OCI-LY7 (cell line): ENCODE measurements at regions not wholly inside any gene's neighbourhood (a gene's known extent, or its start where the extent isn't known, plus 50 kb on each side); places are given as distances from the start of the nearest gene placed in this dataset.
A peak's percentile ranks its signal among the peaks of the same experiment; 100 is the strongest.
"Not testable (repeated sequence)": the region's sequence is repeated elsewhere in the genome, so short reads cannot be mapped to it uniquely, and the experiment has no call there.

Experiments used
- BruUV-seq: library from RNA; stranded (reverse); fragments of 400-500 nt; replicated peaks from 2 replicates; lab custom pipeline; 2021; lab: Mats Ljungman, UMichigan
- CTCF ChIA-PET: fragments of 300-600 bp; sonication (Branson Sonifier 250); formaldehyde crosslinking; loops from one replicate; lab custom pipeline; 2022; ENCODE audit warnings: antibody characterized with exemption; ENCODE audit not compliant: unreplicated experiment; lab: Charles Lee
- POLR2A ChIA-PET: fragments of 300-600 bp; sonication (Branson Sonifier 250); formaldehyde crosslinking; loops from one replicate; lab custom pipeline; 2022; ENCODE audit warnings: antibody characterized with exemption; lab: Charles Lee
- DNase-seq: peaks from one replicate; pipeline ENCODE4 v3.0.0-alpha.2; 2015; ENCODE audit warnings: low spot score
- H2AFZ ChIP-seq: fragments of 200-600 bp; sonication (generic), shearing (Covaris generic); 2 replicates; pipeline ENCODE4 v1.6.1; 2014; ENCODE audit warnings: mild to moderate bottlenecking, antibody characterized with exemption, low read length, moderate library complexity
- H3K27ac ChIP-seq: fragments of 200-600 bp; sonication (generic); 2 replicates; pipeline ENCODE4 v1.5.1; 2014; ENCODE audit warnings: mixed run types, low read depth, mild to moderate bottlenecking, moderate library complexity, low read length, inconsistent platforms; ENCODE audit not compliant: poor library complexity, severe bottlenecking
- H3K36me3 ChIP-seq: fragments of 200-600 bp; sonication (generic); 2 replicates; pipeline ENCODE4 v1.6.1; 2014; ENCODE audit warnings: mild to moderate bottlenecking, antibody characterized with exemption, low read length, moderate library complexity, mixed read lengths; ENCODE audit not compliant: insufficient read depth
- H3K4me1 ChIP-seq: fragments of 200-600 bp; sonication (generic); 2 replicates; pipeline ENCODE4 v1.5.1; 2014; ENCODE audit warnings: mild to moderate bottlenecking, low read length; ENCODE audit not compliant: insufficient read depth, poor library complexity, severe bottlenecking
- H3K4me2 ChIP-seq: fragments of 200-600 bp; sonication (generic); 2 replicates; pipeline ENCODE4 v1.6.1; 2014; ENCODE audit warnings: mild to moderate bottlenecking, low read length
- H3K4me3 ChIP-seq: fragments of 200-600 bp; sonication (generic); 2 replicates; pipeline ENCODE4 v1.5.1; 2014; ENCODE audit warnings: mild to moderate bottlenecking, low read depth, low read length; ENCODE audit not compliant: poor library complexity, severe bottlenecking
- H3K79me2 ChIP-seq: fragments of 200-600 bp; sonication (generic); 2 replicates; pipeline ENCODE4 v1.6.1; 2016; ENCODE audit warnings: low read depth, mild to moderate bottlenecking, low read length, moderate library complexity, mixed read lengths; ENCODE audit not compliant: insufficient read depth
- H3K9me2 ChIP-seq: fragments of 200-600 bp; sonication (generic); 2 replicates; pipeline ENCODE4 v1.6.1; 2016; ENCODE audit warnings: mild to moderate bottlenecking, low read length, mixed read lengths; ENCODE audit not compliant: insufficient read depth
- H3K9me3 ChIP-seq: fragments of 200-600 bp; sonication (generic); 2 replicates; pipeline ENCODE4 v1.6.1; 2014; ENCODE audit warnings: mild to moderate bottlenecking, mixed run types, low read length, mixed read lengths
- H4K20me1 ChIP-seq: fragments of 200-600 bp; sonication (generic); 2 replicates; pipeline ENCODE4 v1.6.1; 2014; ENCODE audit warnings: mild to moderate bottlenecking, antibody characterized with exemption, low read length, moderate library complexity, mixed read lengths; ENCODE audit not compliant: insufficient read depth
- EZH2phosphoT487 ChIP-seq: fragments of 200-600 bp; sonication (generic); IDR thresholded peaks from 2 replicates; pipeline ENCODE4 v1.6.1; 2018; ENCODE audit warnings: low read depth, borderline replicate concordance, mild to moderate bottlenecking, mixed run types, antibody characterized with exemption, low read length, moderate library complexity, mixed read lengths
- intact Hi-C: fragments of 100-400 bp; cut with micrococcal nuclease; formaldehyde crosslinking; loops from one replicate; pipeline ENCODE4 v1.10.0; 2022; ENCODE audit not compliant: unreplicated experiment
- TF ChIP-seq, protein P1 (sequence below): fragments of 200-600 bp; sonication (generic); conservative IDR thresholded peaks from 2 replicates; pipeline ENCODE4 v1.5.1; 2014; ENCODE audit warnings: mild to moderate bottlenecking, antibody characterized with exemption, low read length, moderate library complexity, mixed read lengths

DNA sequence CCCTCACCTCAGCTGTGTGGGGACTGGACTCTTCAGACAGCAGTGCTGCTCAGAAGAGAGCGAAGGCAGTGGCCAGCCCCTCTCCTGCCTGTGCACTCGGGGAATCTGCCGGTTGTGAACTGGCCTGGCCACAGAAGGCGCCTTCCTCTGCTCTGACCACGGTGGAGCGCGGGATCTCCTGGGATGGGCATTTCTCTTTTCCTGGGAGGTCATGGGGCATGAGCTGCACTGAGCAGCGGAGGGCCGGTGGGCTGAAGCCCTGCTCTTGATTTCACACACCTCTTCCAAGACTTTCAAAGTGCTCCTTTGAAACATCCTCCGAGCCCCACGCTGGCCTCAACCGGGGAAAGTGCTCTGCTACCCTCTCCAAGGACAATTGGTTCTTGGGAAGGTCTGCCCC lies 125.6 kb upstream of the FAM20C start:
- no TSS peak for BruUV-seq
- H3K9me3 ChIP-seq, result no peaks in the 10 kb centered on the region
- no peak for TF ChIP-seq EZH2phosphoT487
- TF ChIP-seq, protein P1, sequence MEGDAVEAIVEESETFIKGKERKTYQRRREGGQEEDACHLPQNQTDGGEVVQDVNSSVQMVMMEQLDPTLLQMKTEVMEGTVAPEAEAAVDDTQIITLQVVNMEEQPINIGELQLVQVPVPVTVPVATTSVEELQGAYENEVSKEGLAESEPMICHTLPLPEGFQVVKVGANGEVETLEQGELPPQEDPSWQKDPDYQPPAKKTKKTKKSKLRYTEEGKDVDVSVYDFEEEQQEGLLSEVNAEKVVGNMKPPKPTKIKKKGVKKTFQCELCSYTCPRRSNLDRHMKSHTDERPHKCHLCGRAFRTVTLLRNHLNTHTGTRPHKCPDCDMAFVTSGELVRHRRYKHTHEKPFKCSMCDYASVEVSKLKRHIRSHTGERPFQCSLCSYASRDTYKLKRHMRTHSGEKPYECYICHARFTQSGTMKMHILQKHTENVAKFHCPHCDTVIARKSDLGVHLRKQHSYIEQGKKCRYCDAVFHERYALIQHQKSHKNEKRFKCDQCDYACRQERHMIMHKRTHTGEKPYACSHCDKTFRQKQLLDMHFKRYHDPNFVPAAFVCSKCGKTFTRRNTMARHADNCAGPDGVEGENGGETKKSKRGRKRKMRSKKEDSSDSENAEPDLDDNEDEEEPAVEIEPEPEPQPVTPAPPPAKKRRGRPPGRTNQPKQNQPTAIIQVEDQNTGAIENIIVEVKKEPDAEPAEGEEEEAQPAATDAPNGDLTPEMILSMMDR, result no peak
- H3K27ac ChIP-seq, result no peak overlapping the region
- H4K20me1 ChIP-seq, result no peaks in the 10 kb centered on the region
- H3K4me3 ChIP-seq, result no peak overlapping the region
- no peaks in the 10 kb centered on the region for H3K4me1 ChIP-seq
- POLR2A ChIA-PET, result no interaction called here
- H3K36me3 ChIP-seq, result no peaks in the 10 kb centered on the region
- CTCF ChIA-PET, result no interaction called here
- no peaks in the 10 kb centered on the region for H3K9me2 ChIP-seq
- no peaks in the 10 kb centered on the region for H3K79me2 ChIP-seq
- DNase-seq, result no peak
- intact Hi-C loops, result no loop called here
- H2AFZ ChIP-seq, result no peak overlapping the region
- H3K4me2 ChIP-seq, result no peak overlapping the region

DNA sequence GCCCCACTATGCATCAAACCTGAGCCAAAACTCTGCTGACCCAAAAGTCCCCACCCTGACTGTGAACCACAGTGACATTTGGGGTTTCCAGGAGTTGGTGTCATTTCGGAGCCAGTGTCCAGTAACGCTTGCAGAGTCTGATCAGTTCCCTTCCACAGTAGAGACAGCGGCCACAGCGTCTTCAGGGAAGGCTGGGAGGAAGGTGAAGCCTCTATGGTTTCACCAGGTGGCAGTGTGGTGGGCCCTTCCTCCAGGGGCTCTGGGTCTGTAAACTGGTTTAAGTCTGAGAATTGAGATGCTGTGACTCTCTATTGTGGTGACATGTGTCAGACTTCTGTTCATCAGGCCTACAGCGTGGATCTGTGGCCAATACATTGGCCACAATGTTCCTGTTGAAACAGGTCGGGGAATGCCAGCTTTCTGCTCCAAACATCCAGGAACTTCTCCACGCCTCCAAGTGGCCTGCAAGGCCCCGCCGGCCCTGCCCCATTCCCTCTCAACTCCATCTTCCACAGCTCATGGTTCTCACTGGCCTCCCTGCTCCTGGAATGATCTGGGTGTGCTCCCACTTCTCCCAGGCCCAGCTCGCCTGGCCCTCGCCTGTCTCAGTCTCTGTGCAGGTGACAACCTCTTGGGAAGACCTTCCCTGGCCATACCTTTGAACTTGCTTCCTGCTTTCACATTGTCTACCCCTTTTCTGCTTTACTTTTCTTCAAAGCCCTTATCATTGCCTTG lies 124.5 kb upstream of the FAM20C start:
- H3K9me2 ChIP-seq, result no peaks in the 10 kb centered on the region
- CTCF ChIA-PET, result no interaction called here
- no peaks in the 10 kb centered on the region for H3K4me1 ChIP-seq
- H3K9me3 ChIP-seq, result no peaks in the 10 kb centered on the region
- intact Hi-C loops, result no loop called here
- POLR2A ChIA-PET, result no interaction called here
- DNase-seq, result no peak
- H4K20me1 ChIP-seq, result no peaks in the 10 kb centered on the region
- H3K27ac ChIP-seq, result no peak overlapping the region
- H3K4me2 ChIP-seq, result no peak overlapping the region
- H3K79me2 ChIP-seq, result no peaks in the 10 kb centered on the region
- TF ChIP-seq EZH2phosphoT487, result no peak
- TF ChIP-seq, protein P1, result 0 out of 2 replicates have a peak, but pooled peaks have one; percentile 33
- no peak overlapping the region for H3K4me3 ChIP-seq
- no peaks in the 10 kb centered on the region for H3K36me3 ChIP-seq
- H2AFZ ChIP-seq, result no peak overlapping the region
- no TSS peak for BruUV-seq

DNA sequence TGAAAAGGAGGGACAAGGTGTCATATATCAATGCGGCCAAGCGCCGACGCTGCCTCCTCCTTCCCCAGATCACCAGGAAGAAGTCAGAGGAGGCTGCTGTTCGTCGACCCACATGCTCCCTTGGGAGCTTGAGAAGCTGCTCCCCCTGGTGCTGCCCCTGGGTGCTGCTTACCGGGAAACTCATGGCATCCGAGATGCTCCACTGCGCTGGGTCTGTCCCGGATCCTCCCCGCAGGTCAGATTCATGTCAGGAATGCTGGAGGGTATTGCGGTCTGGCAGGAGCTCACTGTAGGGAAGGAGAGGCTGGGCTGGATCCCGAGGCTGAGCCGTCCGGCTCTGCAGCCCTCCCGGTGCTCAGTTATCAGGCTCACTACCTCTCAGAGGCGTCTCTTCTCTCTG lies 123.7 kb upstream of the FAM20C start:
- POLR2A ChIA-PET, result no interaction called here
- Histone ChIP-seq H3K4me1 (no peaks in the 10 kb centered on the region), H3K36me3 (no peaks in the 10 kb centered on the region), H3K9me3 (no peaks in the 10 kb centered on the region), H4K20me1 (no peaks in the 10 kb centered on the region), H3K79me2 (no peaks in the 10 kb centered on the region), H3K4me2 (no peak overlapping the region), H3K9me2 (no peaks in the 10 kb centered on the region), H3K4me3 (no peak overlapping the region), H2AFZ (no peak overlapping the region), H3K27ac (no peak overlapping the region)
- no peak for DNase-seq
- intact Hi-C loops, result no loop called here
- BruUV-seq, result no TSS peak
- no peak for TF ChIP-seq EZH2phosphoT487
- TF ChIP-seq, protein P1, result no peak
- CTCF ChIA-PET, result no interaction called here

DNA sequence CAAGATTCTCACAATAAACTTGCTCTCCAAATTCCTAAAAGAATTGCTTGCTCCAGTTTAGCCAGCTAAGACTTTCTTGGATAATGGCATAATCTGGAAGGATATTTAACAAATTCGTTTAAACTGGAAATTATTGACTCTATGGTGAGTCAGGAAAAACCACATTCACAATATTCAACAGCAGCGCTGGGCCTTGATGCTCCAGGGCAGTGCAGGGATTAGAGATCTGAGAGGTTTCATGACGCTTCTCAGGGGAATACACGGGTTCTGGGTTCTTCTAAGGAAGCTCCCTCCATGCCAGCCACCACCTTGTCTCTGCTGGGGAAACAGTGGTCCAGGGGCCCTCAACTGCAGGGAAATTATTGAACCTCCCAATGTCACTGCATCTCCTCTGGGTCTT lies 123.3 kb upstream of the FAM20C start:
- POLR2A ChIA-PET, H3K9me3 ChIP-seq, H3K4me1 ChIP-seq, H3K27ac ChIP-seq, BruUV-seq, H4K20me1 ChIP-seq, H3K36me3 ChIP-seq, CTCF ChIA-PET, H3K9me2 ChIP-seq, H2AFZ ChIP-seq, H3K4me3 ChIP-seq, intact Hi-C loops, H3K4me2 ChIP-seq, DNase-seq, H3K79me2 ChIP-seq: not testable (repeated sequence)
